HepG2 (cell line): ENCODE measurements at regions not wholly inside any gene's neighbourhood (a gene's known extent, or its start where the extent isn't known, plus 50 kb on each side); places are given as distances from the start of the nearest gene placed in this dataset.

Source experiments
- ATAC-seq: fragments of 200-7000 bp; cut with Tn5 transposase; 3 replicates; pipeline ENCODE4 v1.9.1; 2020; ENCODE audit warnings: mild to moderate bottlenecking, moderate library complexity
- BruUV-seq: library from RNA; stranded (reverse); fragments of 400-500 nt; replicated peaks from 2 replicates; lab custom pipeline; 2021; lab: Mats Ljungman, UMichigan
- CTCF ChIA-PET: fragments of 300-600 bp; formaldehyde crosslinking; extraction: SDS; loops from one replicate; lab custom pipeline; 2021; ENCODE audit warnings: low total read pairs, inconsistent platforms, low intra/inter-chr PET ratio; lab: Yijun Ruan, JAX
- POLR2A ChIA-PET: fragments of 350-600 bp; sonication (Branson Sonifier 250); formaldehyde crosslinking; loops from one replicate; lab custom pipeline; 2020; ENCODE audit warnings: antibody characterized with exemption, inconsistent platforms; lab: Yijun Ruan, JAX
- DNase-seq: peaks from one replicate; pipeline ENCODE4 v3.0.0-alpha.2; 2015; ENCODE audit warnings: low spot score
- FAIRE-seq: peaks from 3 replicates; lab custom pipeline; 2011; peaks lifted over from hg19 to GRCh38; lab: Jason Lieb, UNC
- H2AFZ ChIP-seq: one replicate; pipeline ENCODE4 v1.6.1; 2011; ENCODE audit warnings: low read length, inconsistent platforms
- H3K27ac ChIP-seq: fragments of 300-600 bp; 3 replicates; pipeline ENCODE4 v1.8.0; 2011; ENCODE audit warnings: mixed run types, mild to moderate bottlenecking, mixed read lengths, low read length, inconsistent platforms; ENCODE audit not compliant: insufficient read depth; ENCODE audit errors: extremely low read length
- H3K27me3 ChIP-seq, 2 experiments: fragments of 200-600 bp in 1 of 2; 2 replicates in 1 of 2; 3 replicates in 1 of 2; pipeline versions ENCODE4 v1.6.0 to v1.8.0; 2011; ENCODE audit warnings: low read length in 2 of 2, mild to moderate bottlenecking in 2 of 2, moderate library complexity in 2 of 2, inconsistent platforms in 1 of 2; ENCODE audit not compliant: insufficient read depth in 2 of 2, control insufficient read depth in 1 of 2
- H3K36me3 ChIP-seq, 2 experiments: fragments of 200-600 bp in 1 of 2; replicated peaks in 1 of 2; 2 replicates in 1 of 2; 3 replicates in 1 of 2; pipeline versions ENCODE4 v1.5.1 to v1.8.0; 2011; ENCODE audit warnings: low read length in 2 of 2, inconsistent platforms in 1 of 2; ENCODE audit not compliant: insufficient read depth in 2 of 2, control insufficient read depth in 1 of 2
- H3K4me1 ChIP-seq: 2 replicates; pipeline ENCODE4 v1.5.1; 2012; ENCODE audit warnings: low read length, inconsistent platforms; ENCODE audit not compliant: insufficient read depth
- H3K4me2 ChIP-seq: 2 replicates; pipeline ENCODE4 v1.6.0; 2011; ENCODE audit warnings: low read depth, low read length, inconsistent platforms
- H3K4me3 ChIP-seq, 3 experiments: fragments of 200-600 bp in 1 of 3; sonication (generic), shearing (Covaris generic) in 1 of 3; replicated peaks in 1 of 3; 2 replicates each; pipeline ENCODE4 v1.5.1; 2011 to 2016; ENCODE audit warnings: low read length in 3 of 3, inconsistent platforms in 2 of 3, low read depth in 2 of 3, mild to moderate bottlenecking in 2 of 3, control low read depth in 1 of 3, mixed read lengths in 1 of 3; ENCODE audit not compliant: insufficient read depth in 1 of 3
- H3K79me2 ChIP-seq: one replicate; pipeline ENCODE4 v1.6.1; 2011; ENCODE audit warnings: low read length, inconsistent platforms; ENCODE audit not compliant: insufficient read depth
- H3K9ac ChIP-seq: 2 replicates; pipeline ENCODE4 v1.6.0; 2011; ENCODE audit warnings: mild to moderate bottlenecking, low read depth, low read length, inconsistent platforms; ENCODE audit not compliant: insufficient read depth
- H3K9me3 ChIP-seq: 2 replicates; pipeline ENCODE4 v1.5.1; 2012; ENCODE audit warnings: mild to moderate bottlenecking, low read length
- H4K20me1 ChIP-seq: 2 replicates; pipeline ENCODE4 v1.6.0; 2011; ENCODE audit warnings: inconsistent platforms, mild to moderate bottlenecking, low read length, moderate library complexity; ENCODE audit not compliant: insufficient read depth
- ASH2L ChIP-seq: fragments of 300-600, 200-600 bp; sonication (generic); IDR thresholded peaks from 2 replicates; pipeline ENCODE4 v1.7.0; 2017; ENCODE audit warnings: low read depth, mild to moderate bottlenecking, moderate library complexity, mixed read lengths, low read length; ENCODE audit not compliant: insufficient read length
- FUBP1 ChIP-seq: sonication (generic); formaldehyde crosslinking; IDR thresholded peaks from 2 replicates; pipeline ENCODE4 v1.5.1; 2020; ENCODE audit warnings: missing genetic modification reagents, mild to moderate bottlenecking, borderline replicate concordance
- GTF2F1 ChIP-seq: fragments of 150-350 bp; IDR thresholded peaks from 2 replicates; pipeline ENCODE4 v1.6.1; 2014; ENCODE audit warnings: low read length
- JUNB ChIP-seq: sonication (generic); formaldehyde crosslinking; IDR thresholded peaks from 2 replicates; pipeline ENCODE4 v1.8.0; 2022; ENCODE audit warnings: missing genetic modification reagents, mild to moderate bottlenecking, borderline replicate concordance
- NFE2 ChIP-seq: sonication (generic); formaldehyde crosslinking; IDR thresholded peaks from 2 replicates; pipeline ENCODE4 v1.4.0; 2020; ENCODE audit warnings: missing genetic modification reagents
- SP2 ChIP-seq: sonication (generic); formaldehyde crosslinking; IDR thresholded peaks from 2 replicates; pipeline ENCODE4 v1.5.1; 2020; ENCODE audit warnings: mild to moderate bottlenecking, missing genetic modification reagents
- TAF1 ChIP-seq: sonication (generic); formaldehyde crosslinking; IDR thresholded peaks from 2 replicates; pipeline ENCODE4 v1.4.0; 2020; ENCODE audit warnings: missing genetic modification reagents
- ZBTB40 ChIP-seq, 2 experiments: fragments of 450-650 bp in 1 of 2; sonication (generic) in 1 of 2; formaldehyde crosslinking in 1 of 2; IDR thresholded peaks; 2 replicates each; pipeline versions ENCODE4 v1.6.1 to v1.8.0; 2016 to 2022; ENCODE audit warnings: antibody characterized with exemption in 1 of 2, mild to moderate bottlenecking in 1 of 2, missing genetic modification reagents in 1 of 2
- ZFP90 ChIP-seq: sonication (generic); formaldehyde crosslinking; IDR thresholded peaks from 2 replicates; pipeline ENCODE4 v1.8.0; 2022; ENCODE audit warnings: missing genetic modification reagents, mild to moderate bottlenecking, inconsistent platforms, borderline replicate concordance
- ZNF431 ChIP-seq: sonication (generic); formaldehyde crosslinking; IDR thresholded peaks from 2 replicates; pipeline ENCODE4 v1.9.0; 2022; ENCODE audit warnings: missing genetic modification reagents, low read depth, mild to moderate bottlenecking, borderline replicate concordance
- ZNF513 ChIP-seq: sonication (generic); formaldehyde crosslinking; conservative IDR thresholded peaks from 2 replicates; pipeline ENCODE4 v1.5.0; 2020; ENCODE audit warnings: missing genetic modification reagents
- ZNF567 ChIP-seq: sonication (generic); formaldehyde crosslinking; IDR thresholded peaks from 2 replicates; pipeline ENCODE4 v1.8.1; 2023; ENCODE audit warnings: mild to moderate bottlenecking, missing genetic modification reagents, borderline replicate concordance
- ZNF878 ChIP-seq: sonication (generic); formaldehyde crosslinking; IDR thresholded peaks from 2 replicates; pipeline ENCODE4 v1.8.1; 2023; ENCODE audit warnings: mild to moderate bottlenecking, missing genetic modification reagents, moderate library complexity
- WGBS: methylation state at CpG from one replicate; pipeline ENCODE4 v1.1.6; 2017; ENCODE audit warnings: low lambda C conversion rate; 5-methylcytosine and 5-hydroxymethylcytosine counted together
- in situ Hi-C: cut with HindIII; loops from 2 replicates; pipeline ENCODE4 v1.10.0; 2017; ENCODE audit warnings: low pct_unique_long_range_greater_than_20kb; ENCODE audit not compliant: extremely low pct_ligation_motif_present
- intact Hi-C: fragments of 100-400 bp; cut with micrococcal nuclease; formaldehyde crosslinking; loops from one replicate; pipeline ENCODE4 v1.10.0; 2022; ENCODE audit not compliant: unreplicated experiment

GRCh38 chr3:153221748-153222162 is 59.7 kb downstream of the RAP2B start:
- DNase-seq (no peak), ATAC-seq (no peak), FAIRE-seq (no peak)
- Histone ChIP-seq H3K4me3 (no peak overlapping the region), H3K4me1 (no peaks in the 10 kb centered on the region), H3K27ac (no peak overlapping the region), H3K4me2 (no peak overlapping the region), H3K36me3 (no peaks in the 10 kb centered on the region), H3K9ac (no peak overlapping the region), H3K27me3 (no peaks in the 10 kb centered on the region), H3K79me2 (no peaks in the 10 kb centered on the region), H2AFZ (no peak overlapping the region), H4K20me1 (no peaks in the 10 kb centered on the region), H3K9me3 (no peaks in the 10 kb centered on the region)
- ChIA-PET POLR2A (no interaction called here), CTCF (no interaction called here)
- WGBS, result 59% methylated on average over 7 of the region's 9 CpGs
- in situ Hi-C loops, result no loop called here
- BruUV-seq, result no TSS peak
- intact Hi-C loops, result no loop called here
- no peak for TF ChIP-seq GTF2F1
- no peak for TF ChIP-seq ZBTB40 (IDR thresholded peaks at IDR 0.05)
- no peak for TF ChIP-seq ZBTB40 (CRISPR knock-in tag; IDR thresholded peaks at IDR 0.05)
- no peak for TF ChIP-seq SP2 (CRISPR knock-in tag)
- no peak for TF ChIP-seq ASH2L
- TF ChIP-seq NFE2 (CRISPR knock-in tag), result no peak
- no peak for TF ChIP-seq ZNF431 (CRISPR knock-in tag)
- TF ChIP-seq FUBP1 (CRISPR knock-in tag), result no peak
- no peak for TF ChIP-seq ZNF878 (CRISPR knock-in tag)
- no peak for TF ChIP-seq JUNB (CRISPR knock-in tag)
- TF ChIP-seq ZNF513, result no peak
- no peak for TF ChIP-seq ZFP90
- TF ChIP-seq TAF1 (CRISPR knock-in tag), result no peak
- TF ChIP-seq ZNF567 (CRISPR knock-in tag), result no peak
